ENCODE measurements at regions not wholly inside any gene's neighbourhood (a gene's known extent, or its start where the extent isn't known, plus 50 kb on each side); places are given as distances from the start of the nearest gene placed in this dataset.

DNA sequence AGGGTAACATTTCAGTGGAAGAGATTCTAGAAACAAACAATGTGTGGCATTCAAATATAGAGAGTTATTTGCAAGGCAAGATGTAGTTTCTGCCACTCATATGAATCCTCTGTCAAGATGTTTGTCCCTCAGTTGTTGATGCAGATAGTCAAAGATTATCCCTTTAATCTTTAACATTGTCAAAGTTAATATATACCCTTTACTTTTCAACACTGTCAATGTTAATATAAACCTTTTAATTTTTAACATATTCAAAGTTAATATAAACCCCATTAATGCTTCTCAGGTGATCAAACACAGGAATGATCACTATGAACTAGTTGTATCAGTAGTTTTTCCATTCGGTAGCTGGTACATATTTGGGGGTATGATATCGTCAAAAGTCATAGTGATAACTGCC, 51.9 kb upstream of the PICALM start (continued):
- TF ChIP-seq, protein P1, sequence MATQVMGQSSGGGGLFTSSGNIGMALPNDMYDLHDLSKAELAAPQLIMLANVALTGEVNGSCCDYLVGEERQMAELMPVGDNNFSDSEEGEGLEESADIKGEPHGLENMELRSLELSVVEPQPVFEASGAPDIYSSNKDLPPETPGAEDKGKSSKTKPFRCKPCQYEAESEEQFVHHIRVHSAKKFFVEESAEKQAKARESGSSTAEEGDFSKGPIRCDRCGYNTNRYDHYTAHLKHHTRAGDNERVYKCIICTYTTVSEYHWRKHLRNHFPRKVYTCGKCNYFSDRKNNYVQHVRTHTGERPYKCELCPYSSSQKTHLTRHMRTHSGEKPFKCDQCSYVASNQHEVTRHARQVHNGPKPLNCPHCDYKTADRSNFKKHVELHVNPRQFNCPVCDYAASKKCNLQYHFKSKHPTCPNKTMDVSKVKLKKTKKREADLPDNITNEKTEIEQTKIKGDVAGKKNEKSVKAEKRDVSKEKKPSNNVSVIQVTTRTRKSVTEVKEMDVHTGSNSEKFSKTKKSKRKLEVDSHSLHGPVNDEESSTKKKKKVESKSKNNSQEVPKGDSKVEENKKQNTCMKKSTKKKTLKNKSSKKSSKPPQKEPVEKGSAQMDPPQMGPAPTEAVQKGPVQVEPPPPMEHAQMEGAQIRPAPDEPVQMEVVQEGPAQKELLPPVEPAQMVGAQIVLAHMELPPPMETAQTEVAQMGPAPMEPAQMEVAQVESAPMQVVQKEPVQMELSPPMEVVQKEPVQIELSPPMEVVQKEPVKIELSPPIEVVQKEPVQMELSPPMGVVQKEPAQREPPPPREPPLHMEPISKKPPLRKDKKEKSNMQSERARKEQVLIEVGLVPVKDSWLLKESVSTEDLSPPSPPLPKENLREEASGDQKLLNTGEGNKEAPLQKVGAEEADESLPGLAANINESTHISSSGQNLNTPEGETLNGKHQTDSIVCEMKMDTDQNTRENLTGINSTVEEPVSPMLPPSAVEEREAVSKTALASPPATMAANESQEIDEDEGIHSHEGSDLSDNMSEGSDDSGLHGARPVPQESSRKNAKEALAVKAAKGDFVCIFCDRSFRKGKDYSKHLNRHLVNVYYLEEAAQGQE (IDR thresholded peaks at IDR 0.05) = no peak

DNA sequence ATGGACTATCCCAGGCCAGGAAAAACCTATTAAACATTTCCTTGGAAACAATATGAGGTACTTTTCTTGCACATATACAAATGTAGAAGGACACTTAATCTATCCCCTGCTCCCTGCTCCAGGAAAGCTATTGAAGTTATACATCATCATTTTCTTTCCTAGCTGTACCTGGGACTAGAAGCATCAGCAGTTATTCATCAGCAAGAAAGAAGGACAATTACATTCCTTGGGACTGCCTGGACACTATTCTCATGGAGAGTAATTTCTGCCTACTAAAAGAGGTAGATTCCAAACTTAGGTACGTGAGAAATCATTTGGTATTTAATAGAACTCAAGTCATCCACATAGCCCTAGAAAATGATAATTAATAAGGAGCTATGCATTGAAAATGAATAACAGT, 51.0 kb upstream of the PICALM start:
- Histone ChIP-seq H3K4me3 (ENCODE audit: low read depth in 1 of 3, low read length in 3 of 3) (no peak overlapping the region), H3K9me3 (ENCODE audit: control insufficient read depth in 4 of 4, low read length in 3 of 4) (no peaks in the 10 kb centered on the region), H3K27me3 (ENCODE audit: control insufficient read depth in 4 of 4, insufficient read depth in 4 of 4, low read length in 3 of 4) (no peaks in the 10 kb centered on the region), H3K36me3 (ENCODE audit: control insufficient read depth in 4 of 4, insufficient read depth in 3 of 4, low read depth in 1 of 4, low read length in 3 of 4) (no peaks in the 10 kb centered on the region), H3K4me1 (ENCODE audit: control insufficient read depth in 4 of 4, insufficient read depth in 4 of 4, low read length in 3 of 4) (peaks cover 0 to 2% (median 0%) of the 10 kb centered on the region in 4 donors), H3K9ac (ENCODE audit: low read depth in 1 of 2, low read length in 2 of 2) (no peak overlapping the region), H3K27ac (ENCODE audit: low read depth in 1 of 2, low read length in 2 of 2) (no peak overlapping the region)
- WGBS = 96% methylated on average over 1 of the region's 1 CpG
- no peak for DNase-seq (ENCODE audit: low spot score)
- TF ChIP-seq FOXA1 (IDR thresholded peaks at IDR 0.05) = no peak
- TF ChIP-seq, protein P1 (IDR thresholded peaks at IDR 0.05) = no peak
- no peak for TF ChIP-seq NR2F2 (IDR thresholded peaks at IDR 0.05)
- TF ChIP-seq HNF4A (conservative IDR thresholded peaks at IDR 0.05) = no peak
- no peak for TF ChIP-seq FOXA2 (IDR thresholded peaks at IDR 0.05)
- no peak for TF ChIP-seq HNF4G (IDR thresholded peaks at IDR 0.05)
- no peak for TF ChIP-seq ATF3 (IDR thresholded peaks at IDR 0.05)
- TF ChIP-seq SP1 (IDR thresholded peaks at IDR 0.05) = no peak
- no peak for TF ChIP-seq YY1 (IDR thresholded peaks at IDR 0.05)
- no peak for TF ChIP-seq GABPA (IDR thresholded peaks at IDR 0.05 in 1 of 2, conservative IDR thresholded peaks at IDR 0.05 in 1 of 2)
- TF ChIP-seq RAD21 (IDR thresholded peaks at IDR 0.05) = no peak
- no peak for TF ChIP-seq EGR1 (IDR thresholded peaks at IDR 0.05; ENCODE audit: low read depth in 2 of 2)
- no peak for TF ChIP-seq TAF1 (conservative IDR thresholded peaks at IDR 0.05)
- no peak for TF ChIP-seq JUND (IDR thresholded peaks at IDR 0.05)

DNA sequence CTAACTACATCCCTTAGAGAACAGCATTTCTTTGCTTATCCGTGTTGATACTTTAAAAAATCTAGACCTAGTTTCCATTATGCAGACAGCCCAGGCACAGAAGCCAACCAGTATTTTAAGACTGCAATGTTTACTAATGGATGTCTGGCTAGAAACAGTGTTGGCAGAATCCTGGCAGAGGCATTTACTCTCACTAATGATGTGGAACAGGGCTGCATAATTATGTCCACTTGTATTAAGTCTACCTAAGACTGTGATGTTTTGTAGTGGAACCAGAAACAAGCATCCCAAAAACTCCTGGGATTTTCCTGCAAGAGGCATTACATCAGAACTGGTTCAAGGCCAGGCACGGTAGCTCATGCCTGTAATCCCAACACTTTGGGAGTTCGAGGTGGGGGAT, 50.2 kb upstream of the PICALM start:
- Histone ChIP-seq H3K27ac (ENCODE audit: low read depth in 1 of 2, low read length in 2 of 2) (no peak overlapping the region), H3K4me3 (ENCODE audit: low read depth in 1 of 3, low read length in 3 of 3) (no peak overlapping the region)
- TF ChIP-seq, protein P2, sequence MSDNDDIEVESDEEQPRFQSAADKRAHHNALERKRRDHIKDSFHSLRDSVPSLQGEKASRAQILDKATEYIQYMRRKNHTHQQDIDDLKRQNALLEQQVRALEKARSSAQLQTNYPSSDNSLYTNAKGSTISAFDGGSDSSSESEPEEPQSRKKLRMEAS (IDR thresholded peaks at IDR 0.05) = no peak
- TF ChIP-seq FOXA1 (IDR thresholded peaks at IDR 0.05) = no peak
- TF ChIP-seq TAF1 (conservative IDR thresholded peaks at IDR 0.05) = no peak
- no peak for TF ChIP-seq HNF4A (conservative IDR thresholded peaks at IDR 0.05)
- TF ChIP-seq JUND (IDR thresholded peaks at IDR 0.05) = no peak
- TF ChIP-seq YY1 (IDR thresholded peaks at IDR 0.05) = no peak
- TF ChIP-seq CTCF (IDR thresholded peaks at IDR 0.05; ENCODE audit: low read depth, low read length, missing input control) = no peak
- TF ChIP-seq RAD21 (IDR thresholded peaks at IDR 0.05) = no peak
- TF ChIP-seq, protein P1 (IDR thresholded peaks at IDR 0.05) = no peak
- TF ChIP-seq HNF4G (IDR thresholded peaks at IDR 0.05) = no peak
- TF ChIP-seq GABPA (IDR thresholded peaks at IDR 0.05 in 1 of 2, conservative IDR thresholded peaks at IDR 0.05 in 1 of 2) = no peak
- TF ChIP-seq RXRA (IDR thresholded peaks at IDR 0.05) = no peak
- TF ChIP-seq ATF3 (IDR thresholded peaks at IDR 0.05) = no peak

More for the DNA sequence above, 50.2 kb upstream of the PICALM start:
- 71% methylated on average over 3 of the region's 3 CpGs for WGBS
- Histone ChIP-seq H3K4me1 (ENCODE audit: control insufficient read depth in 4 of 4, insufficient read depth in 4 of 4, low read length in 3 of 4) (peaks cover 0 to 2% (median 0%) of the 10 kb centered on the region in 4 donors), H3K9me3 (ENCODE audit: control insufficient read depth in 4 of 4, low read length in 3 of 4) (no peaks in the 10 kb centered on the region), H3K27me3 (ENCODE audit: control insufficient read depth in 4 of 4, insufficient read depth in 4 of 4, low read length in 3 of 4) (no peaks in the 10 kb centered on the region), H3K36me3 (ENCODE audit: control insufficient read depth in 4 of 4, insufficient read depth in 3 of 4, low read depth in 1 of 4, low read length in 3 of 4) (no peaks in the 10 kb centered on the region), H3K9ac (ENCODE audit: low read depth in 1 of 2, low read length in 2 of 2) (no peak overlapping the region)
- DNase-seq (ENCODE audit: low spot score) = no peak
